ENCODE measurements at regions not wholly inside any gene's neighbourhood (a gene's known extent, or its start where the extent isn't known, plus 50 kb on each side); places are given as distances from the start of the nearest gene placed in this dataset.

- intact Hi-C loops (cut with micrococcal nuclease) = no loop called here
- no peaks in the 10 kb centered on the region for H3K27me3 ChIP-seq (ENCODE audit: insufficient read depth, low read length)
- H3K79me2 ChIP-seq (ENCODE audit: insufficient read depth, low read length) = no peaks in the 10 kb centered on the region
- H3K4me2 ChIP-seq (ENCODE audit: low read length) = no peak overlapping the region
- H3K9me2 ChIP-seq (ENCODE audit: insufficient read depth) = no peaks in the 10 kb centered on the region
- no peaks in the 10 kb centered on the region for H4K20me1 ChIP-seq (ENCODE audit: insufficient read depth)
- TF ChIP-seq SP1 (IDR thresholded peaks at IDR 0.05; ENCODE audit: low read depth) (no peak), SIN3A (IDR thresholded peaks at IDR 0.05; ENCODE audit: low read depth) (no peak), CEBPB (IDR thresholded peaks at IDR 0.05; ENCODE audit: low read depth) (no peak), ZFX (IDR thresholded peaks at IDR 0.05) (no peak), EGR1 (IDR thresholded peaks at IDR 0.05; ENCODE audit: low read depth) (no peak), YY1 (IDR thresholded peaks at IDR 0.05; ENCODE audit: extremely low read depth, insufficient replicate concordance, low read depth, low read length) (no peak), JUND (IDR thresholded peaks at IDR 0.05) (no peak), RAD21 (IDR thresholded peaks at IDR 0.05; ENCODE audit: low read depth) (no peak), SRF (IDR thresholded peaks at IDR 0.05; ENCODE audit: low read depth) (no peak), EZH2phosphoT487 (IDR thresholded peaks at IDR 0.05; ENCODE audit: borderline replicate concordance) (no peak), EZH2 (IDR thresholded peaks at IDR 0.05) (no peak), POLR2AphosphoS5 (IDR thresholded peaks at IDR 0.05; ENCODE audit: low read depth, low read length) (no peak), CTCF (IDR thresholded peaks at IDR 0.05 in 2 of 3, conservative IDR thresholded peaks at IDR 0.05 in 1 of 3; ENCODE audit: borderline replicate concordance in 1 of 3, insufficient read depth in 1 of 3, low read depth in 2 of 3, low read length in 2 of 3) (no peak), ZNF274 (IDR thresholded peaks at IDR 0.05; ENCODE audit: low read depth, low read length) (no peak), ATF3 (IDR thresholded peaks at IDR 0.05) (no peak), CBX3 (IDR thresholded peaks at IDR 0.05; ENCODE audit: low read depth) (no peak), ZBTB33 (IDR thresholded peaks at IDR 0.05; ENCODE audit: extremely low read depth, insufficient replicate concordance, low read length) (no peak), FOSL1 (IDR thresholded peaks at IDR 0.05; ENCODE audit: low read depth) (no peak)
- DNase-seq (ENCODE audit: low read depth, low spot score) (no peak), ATAC-seq (no peak)
- H3K4me1 ChIP-seq (ENCODE audit: control insufficient read depth in 1 of 2, insufficient read depth in 2 of 2, low read length in 2 of 2) = peaks cover 0 to 5% of the 10 kb centered on the region in 2 experiments; a peak in 1 of 4 replicates
- CTCF ChIA-PET = no interaction called here
- H3K4me3 ChIP-seq (replicated peaks in 1 of 2; ENCODE audit: low read depth in 1 of 2, low read length in 2 of 2) = no peak overlapping the region
- POLR2A ChIA-PET = no interaction called here
- RAD21 ChIA-PET (ENCODE audit: low non-redundant PET in 1 of 2, low total read pairs in 2 of 2, uncharacterized antibody in 2 of 2, unreplicated experiment in 2 of 2) = no interaction called here
- H3K9ac ChIP-seq (ENCODE audit: low read length) = no peak overlapping the region
- BruUV-seq (replicated peaks) = no TSS peak
- no peak overlapping the region for H3K27ac ChIP-seq (ENCODE audit: low read depth, low read length)
- no peak overlapping the region for H2AFZ ChIP-seq (ENCODE audit: low read depth, low read length, poor library complexity, severe bottlenecking)
- peaks cover 0 to 4% of the 10 kb centered on the region in 2 experiments; a peak in 1 of 4 replicates for H3K9me3 ChIP-seq (ENCODE audit: control insufficient read depth in 1 of 2, insufficient read depth in 1 of 2, low read depth in 1 of 2, low read length in 2 of 2)
- no peaks in the 10 kb centered on the region for H3K36me3 ChIP-seq (ENCODE audit: control insufficient read depth in 1 of 2, insufficient read depth in 2 of 2, low read length in 2 of 2)
Measured at GRCh38 chr13:73157031-73157430, 98.2 kb downstream of the KLF5 start.

Data from HCT116 (cell line).